ENCODE measurements at regions not wholly inside any gene's neighbourhood (a gene's known extent, or its start where the extent isn't known, plus 50 kb on each side); places are given as distances from the start of the nearest gene placed in this dataset.

DNA sequence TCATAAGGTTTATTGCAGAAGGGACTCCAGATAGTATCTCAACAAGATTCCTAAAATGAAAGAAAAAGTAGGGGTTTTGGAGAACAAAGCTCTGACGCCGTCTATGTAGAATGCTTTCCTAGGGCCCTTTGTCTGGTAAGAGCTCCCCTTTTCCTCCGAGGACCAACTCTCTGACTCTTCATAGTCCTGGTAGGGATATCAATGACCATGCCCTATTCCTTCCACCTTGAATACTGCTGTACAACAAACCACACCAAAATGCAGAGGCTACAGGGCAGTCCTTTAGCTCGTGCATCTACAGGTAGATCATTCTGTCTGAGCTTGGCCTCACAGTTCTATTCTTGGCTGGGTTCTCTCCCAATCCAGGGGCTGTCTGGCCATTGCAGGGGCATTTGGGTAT lies 190.3 kb downstream of the WDR11 start:
- DNase-seq, result no peak

DNA sequence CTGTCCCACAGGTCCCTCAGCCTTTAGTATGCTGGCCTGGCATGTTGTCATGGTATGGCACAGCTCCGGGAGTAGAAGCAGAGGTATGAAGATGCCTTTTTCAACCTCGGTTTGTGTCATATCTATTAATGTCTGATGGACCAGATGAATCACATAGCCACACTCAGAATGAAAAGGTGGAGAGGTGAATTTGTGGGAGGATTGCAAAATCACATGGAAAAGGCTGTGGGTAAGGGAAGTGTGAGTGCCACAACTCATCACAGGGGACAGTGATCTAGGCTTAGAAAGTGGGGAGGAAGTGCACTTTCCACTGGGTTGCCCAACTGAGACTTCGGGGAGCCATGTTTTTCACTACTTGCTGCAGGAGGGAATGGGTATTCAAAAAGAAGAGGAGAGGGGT lies 190.7 kb downstream of the WDR11 start:
- no peak for DNase-seq

DNA sequence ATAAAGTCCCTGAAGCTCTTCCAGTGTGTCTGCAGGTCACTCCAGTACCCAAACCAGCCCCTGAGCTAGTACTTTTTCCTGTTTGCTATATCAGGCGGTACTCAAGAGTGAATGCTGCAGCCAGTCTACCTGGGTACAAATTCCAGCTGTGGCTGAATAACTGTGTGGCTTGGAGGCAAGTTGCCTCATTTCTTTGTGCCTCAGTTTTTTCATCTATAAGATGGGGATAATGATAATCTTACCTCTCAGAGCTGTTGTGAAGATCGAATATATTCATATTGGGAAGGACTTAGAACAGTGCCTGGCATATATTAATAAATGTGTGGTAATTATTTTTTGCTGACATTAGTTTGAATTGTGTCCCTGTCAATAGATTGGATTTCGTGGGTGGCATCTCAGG lies 191.2 kb downstream of the WDR11 start:
- no peak for DNase-seq

DNA sequence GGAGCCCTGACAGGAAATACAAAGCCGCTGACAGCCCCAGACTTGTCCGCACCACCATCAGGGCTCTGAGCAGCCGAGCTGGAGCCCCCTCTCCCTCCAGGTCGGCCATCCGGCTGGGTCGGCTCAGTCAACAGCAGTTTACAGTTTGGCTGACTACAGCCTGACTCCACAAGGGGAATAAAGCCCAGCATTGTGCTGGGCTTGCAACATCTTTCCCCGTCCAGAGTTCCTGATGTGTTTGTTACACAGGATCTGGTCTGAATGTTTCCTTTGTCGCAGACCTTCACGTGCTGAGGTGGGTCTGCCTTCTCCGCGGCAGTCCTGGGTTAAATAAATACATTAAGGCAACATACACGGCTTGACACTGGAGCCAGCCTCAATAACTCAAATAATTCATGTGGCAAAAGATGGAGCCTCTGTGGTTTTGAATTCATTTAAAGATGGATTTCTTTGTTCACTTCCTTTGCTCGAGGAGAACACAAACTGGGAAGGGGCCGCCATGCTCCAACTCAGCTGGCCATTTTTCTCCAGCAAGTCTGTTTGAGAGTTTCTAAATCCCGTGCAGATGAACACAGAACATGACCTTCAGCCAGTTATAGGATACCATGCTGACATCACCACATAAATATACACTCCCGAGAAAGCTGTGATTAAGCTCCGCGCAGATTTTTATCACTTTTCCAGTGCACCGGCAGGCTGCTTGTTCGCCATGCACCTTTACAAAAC lies 192.1 kb downstream of the WDR11 start:
- DNase-seq, result no peak

DNA sequence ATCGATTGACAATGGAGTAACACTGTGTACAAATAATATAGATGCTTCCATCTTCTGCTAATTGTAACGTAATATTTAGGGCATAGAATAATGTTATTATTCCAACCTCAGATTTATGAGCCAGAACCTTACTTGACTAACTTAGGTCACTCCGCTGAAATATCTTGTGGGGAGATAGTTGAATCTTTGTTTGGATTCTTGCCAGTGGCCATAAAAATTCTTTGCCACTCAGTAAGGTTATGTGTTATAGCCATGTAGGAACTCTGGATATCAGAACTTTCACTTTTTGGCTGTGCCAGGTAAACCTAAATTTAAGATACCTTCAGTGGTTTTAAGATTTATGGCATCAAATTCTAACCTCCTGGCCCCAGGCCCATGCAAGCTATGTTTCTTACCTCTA lies 197.6 kb downstream of the WDR11 start:
- DNase-seq, result no peak

DNA sequence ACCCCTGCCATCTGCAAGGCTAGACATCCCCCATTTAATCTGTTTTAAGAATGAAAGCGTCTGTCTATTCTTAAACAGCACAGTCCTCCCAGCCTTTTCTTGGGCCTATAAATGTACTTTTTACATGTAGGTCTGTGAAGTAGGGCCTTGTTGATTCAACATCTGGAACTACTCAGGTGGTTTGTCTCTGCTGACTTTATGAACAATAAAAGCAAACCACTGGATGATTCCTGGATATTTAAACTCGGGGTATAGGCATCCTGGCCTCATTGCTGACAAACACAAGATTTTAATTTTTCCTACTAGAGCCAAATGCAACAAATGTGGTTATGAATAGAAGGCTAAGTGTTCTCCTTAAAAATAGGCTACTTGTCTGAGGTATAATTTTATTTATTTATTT lies 198.3 kb downstream of the WDR11 start:
- no peak for DNase-seq

DNA sequence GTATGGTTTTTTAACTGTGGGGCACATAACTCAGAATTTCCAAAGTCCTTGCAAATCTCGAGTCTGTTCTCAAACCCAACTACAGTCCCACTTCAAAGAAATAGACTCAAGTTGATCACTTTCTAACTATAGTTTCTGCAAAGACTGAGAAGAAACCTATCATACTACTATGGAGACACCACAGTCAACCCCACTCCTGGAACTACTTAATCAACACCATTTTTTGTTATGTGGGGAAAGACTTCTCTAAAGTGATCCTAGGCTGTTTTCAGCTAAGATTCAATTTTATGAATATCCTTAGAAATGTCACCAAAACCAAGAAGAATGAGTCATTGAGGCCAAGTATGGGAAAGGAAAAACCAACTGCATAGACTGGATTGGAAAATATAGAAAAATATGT lies 198.8 kb downstream of the WDR11 start:
- no peak for DNase-seq

DNA sequence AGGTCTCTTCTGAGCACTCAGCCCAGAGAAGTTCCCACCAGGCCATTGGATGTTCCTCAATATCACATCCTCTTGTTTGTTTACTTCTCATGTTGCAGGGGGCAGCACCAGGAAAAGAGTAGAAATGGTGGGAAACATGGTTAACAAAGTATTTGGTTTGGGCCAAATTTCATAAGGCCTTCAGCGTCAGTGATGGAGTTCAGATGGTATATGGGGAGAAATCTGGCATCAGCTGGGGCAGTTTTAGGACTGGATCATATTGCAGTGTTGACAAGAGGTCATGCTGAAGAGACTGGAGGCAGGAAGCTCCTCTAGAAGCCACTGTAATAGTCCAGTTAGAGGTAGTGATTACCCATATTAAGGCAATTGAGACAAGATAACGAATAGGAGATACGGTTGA lies 200.0 kb downstream of the WDR11 start:
- no peak for DNase-seq

DNA sequence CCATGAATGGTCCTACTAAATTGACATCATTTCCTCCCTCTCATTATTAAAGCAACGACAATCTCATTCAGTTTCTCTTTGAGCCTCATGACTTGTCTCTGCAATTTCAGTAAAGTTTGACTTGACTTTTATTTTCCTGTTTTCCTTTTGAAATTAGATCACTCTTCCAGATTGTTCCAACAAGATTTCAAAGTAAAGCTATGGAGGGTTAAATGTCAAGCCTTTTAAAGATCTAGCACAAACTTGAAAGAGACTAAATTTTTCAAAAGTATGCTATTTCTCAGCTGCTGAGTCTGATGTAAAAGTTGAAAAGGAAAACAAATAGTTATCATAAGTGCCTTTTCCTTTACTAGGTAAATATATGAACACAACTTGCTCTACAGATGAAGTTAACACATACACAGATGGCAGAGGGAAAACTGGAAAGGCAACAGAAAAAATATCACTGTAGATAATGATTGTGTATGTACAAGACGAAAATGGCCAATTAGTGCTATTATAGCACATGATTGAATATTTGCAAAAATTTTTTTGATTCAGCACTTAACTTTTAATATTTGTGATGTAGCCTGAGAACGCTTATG lies 200.6 kb downstream of the WDR11 start:
- no peak for DNase-seq

DNA sequence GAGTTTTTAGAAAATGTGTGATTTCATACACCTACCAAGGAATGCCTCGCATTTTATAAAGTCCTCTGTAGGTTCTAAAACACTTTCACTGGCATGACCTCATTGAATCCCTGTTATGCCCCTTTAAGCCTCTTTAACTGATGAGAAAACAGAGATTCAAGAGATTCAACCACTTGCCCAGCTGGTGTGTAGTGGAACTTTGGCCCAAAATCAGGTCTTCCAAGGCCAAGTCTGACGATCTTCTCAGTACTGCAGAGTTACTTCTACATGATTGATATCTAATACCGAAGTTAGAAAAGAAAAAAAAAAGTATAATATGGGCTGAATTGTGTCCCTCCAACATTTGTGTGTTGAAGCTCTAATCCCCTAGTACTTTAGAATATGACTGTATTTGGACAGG lies 202.0 kb downstream of the WDR11 start:
- DNase-seq, result no peak

DNA sequence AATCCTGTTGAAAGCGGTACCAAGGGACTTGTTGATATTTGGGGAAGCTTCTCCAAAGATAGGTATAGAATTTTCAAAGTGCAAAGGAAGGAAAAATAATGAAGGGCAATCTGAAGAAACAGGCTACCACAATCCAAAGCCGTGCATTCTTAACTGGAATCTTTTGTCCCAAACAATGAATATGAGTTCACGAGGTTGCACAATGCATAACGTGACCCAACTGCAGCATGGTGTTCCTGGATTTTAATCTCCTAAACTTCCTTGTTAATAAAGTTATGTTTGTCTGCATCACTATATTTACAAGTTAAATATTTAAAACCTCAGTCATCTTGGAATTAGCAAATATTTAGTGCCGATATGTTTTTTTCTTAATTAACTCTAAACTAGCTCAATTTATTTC lies 203.7 kb downstream of the WDR11 start:
- no peak for DNase-seq

DNA sequence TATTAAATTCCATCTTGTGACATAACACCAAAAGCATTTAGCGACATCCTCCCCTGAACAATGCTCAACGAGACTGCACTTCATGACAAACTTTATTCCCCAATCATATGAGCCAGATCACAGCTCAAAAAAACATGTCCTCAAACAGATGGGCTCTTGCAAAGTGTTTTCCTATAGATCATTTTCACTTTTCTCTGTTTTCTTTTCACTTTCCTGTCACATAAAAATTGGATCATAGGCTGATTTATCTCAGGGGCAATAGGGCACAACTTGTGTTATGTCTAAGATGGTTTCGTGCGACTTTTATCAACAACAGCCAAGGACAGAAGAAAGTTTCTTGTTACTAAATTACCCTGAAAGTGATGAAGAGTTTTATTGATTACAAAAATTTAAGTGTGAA lies 206.1 kb downstream of the WDR11 start:
- DNase-seq, result no peak

DNA sequence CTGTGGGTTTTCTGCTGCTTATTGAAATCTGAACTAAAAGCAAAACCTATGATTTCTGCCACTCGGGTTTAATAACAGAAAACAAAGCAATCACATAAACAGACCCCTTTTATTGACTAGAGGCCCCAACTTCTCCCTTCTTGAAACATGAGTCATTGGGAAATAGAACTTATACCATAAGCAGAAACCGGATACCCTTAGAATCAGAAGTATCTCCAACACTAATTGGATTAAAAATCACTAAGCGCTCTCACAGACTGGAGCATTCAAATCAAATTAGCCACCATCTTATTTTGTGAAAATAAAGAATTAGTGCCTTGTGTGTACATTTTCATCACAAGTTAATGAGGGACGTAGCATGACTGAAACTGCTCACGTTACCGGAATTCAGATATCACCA lies 206.9 kb downstream of the WDR11 start:
- no peak for DNase-seq

DNA sequence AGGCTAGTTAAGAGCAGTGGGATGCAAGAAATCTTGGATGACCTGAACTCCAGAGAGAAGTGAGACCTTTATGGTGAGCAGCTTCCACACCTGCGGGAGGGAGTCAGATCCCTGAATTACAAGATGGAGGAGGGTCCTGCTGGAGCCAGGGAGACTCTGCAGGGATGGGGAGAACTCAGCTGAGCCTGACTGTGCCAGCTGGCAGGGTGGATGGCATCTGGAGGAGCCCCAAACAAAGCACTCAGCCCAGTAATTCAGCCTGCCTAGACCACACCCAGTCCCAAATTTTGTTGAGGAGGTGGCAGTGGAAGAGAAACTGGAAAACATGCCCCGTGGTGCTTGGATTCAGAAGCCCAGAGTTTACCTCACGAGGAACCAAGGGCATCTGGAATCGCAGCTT lies 208.2 kb downstream of the WDR11 start:
- no peak for DNase-seq

DNA sequence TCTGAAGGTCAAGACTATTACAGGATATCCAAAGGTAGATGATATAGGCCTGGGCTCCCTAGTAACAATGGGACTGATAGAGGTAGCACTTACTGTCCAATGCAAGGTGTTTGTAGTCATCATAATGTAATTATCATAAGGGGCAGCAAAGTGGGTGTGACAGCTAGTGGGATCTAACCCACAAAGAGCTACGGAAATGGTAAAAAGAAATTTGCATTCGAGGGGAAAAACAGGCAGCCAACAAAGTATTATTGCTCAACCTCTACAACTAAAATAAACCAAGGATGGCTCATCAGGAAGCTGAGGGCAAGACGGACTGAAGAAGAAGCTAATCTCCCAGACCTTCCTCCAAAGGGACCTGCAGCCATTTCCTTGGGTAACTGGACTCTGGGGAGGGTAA lies 211.0 kb downstream of the WDR11 start:
- no peak for DNase-seq

DNA sequence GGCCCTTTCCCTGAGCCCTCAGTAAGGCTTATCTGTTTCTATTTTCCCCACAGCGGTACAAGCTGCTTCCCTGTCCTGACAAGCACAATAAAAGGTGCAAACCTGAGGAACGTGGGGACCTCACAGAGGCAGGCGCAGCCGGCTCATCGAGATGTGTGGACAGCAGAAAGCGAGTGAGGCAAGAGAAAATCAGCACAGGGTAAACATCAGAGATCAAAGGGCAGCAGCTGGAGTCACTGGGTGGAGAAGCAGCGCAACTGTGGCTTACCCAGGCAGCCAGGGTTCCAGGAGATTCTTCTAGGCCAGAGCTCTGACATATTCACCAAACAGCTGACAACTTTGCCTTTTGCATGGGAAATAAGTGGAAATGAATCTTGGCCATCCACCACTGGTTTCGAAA lies 212.6 kb downstream of the WDR11 start:
- no peak for DNase-seq

DNA sequence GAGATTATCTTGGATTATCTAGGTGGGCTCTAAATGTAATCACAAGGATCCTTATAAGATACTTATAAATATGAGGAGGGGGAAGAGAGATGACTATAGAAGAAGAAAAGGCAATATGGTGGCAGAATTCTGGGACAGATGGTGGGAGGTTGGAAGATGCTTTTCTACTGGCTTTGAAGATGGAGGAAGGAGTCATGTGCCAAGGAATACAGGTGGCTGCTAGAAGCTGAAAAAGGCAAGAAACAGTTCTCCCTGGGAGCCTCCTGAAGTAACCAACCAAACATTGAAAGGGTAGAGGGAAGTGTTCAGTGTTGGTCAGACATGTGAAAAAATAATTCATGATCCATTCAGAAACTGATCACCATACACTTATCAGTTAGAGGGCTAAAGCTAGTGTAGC lies 213.3 kb downstream of the WDR11 start:
- no peak for DNase-seq

DNA sequence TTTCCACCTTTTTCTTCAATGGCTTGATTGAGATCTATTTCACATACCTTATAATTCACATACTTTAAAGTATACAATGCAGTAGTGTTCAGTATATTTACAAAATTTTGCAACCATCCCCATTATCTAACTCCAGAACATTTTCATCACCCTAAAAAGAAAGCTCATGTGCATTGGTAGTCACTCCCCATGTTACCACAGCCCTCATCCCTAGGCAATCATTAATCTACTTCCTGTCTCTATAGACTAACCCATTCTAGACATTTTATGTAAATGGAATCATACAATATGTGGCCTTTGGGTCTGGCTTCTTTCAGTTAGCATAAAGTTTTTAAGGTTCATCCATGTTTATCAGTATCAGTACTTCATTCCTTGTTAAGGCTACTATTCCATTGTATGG lies 214.2 kb downstream of the WDR11 start:
- DNase-seq, result no peak

DNA sequence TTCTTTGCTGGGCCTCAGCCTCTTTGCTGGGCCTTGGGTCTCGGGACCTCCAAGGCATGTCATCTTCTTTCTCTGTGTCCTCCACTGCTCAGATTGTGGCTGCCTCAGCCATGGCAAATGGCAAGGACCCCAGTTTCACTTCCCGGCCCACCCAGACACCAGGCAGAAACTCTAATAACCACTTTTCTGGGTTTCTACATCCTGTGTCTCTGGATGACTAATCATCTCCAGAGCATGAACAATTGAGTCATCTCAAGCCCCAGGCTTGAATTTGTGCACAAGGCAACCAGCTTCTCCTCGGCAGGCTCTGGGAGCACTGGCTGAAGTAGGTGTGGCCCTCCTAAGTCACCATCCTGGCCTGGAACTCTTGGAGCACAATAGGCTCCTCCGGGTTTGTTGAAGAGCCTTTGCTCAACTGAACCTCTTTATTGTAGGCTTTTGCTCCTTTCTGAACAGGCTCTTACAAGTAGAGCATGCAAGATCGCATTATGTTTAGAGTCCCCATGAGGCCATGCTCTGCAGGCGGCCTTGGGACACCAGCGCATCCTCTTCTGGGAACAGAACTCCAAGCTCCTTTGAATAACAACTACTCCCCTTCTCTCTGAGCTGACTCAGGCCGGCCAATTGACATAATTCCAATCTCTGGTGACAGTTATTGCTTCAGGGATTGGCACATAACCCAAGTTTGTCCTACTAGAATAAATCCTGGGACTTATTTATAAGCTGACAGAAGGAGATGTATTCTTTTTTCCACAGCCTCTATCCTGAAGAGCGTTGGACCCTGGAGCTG lies 218.1 kb downstream of the WDR11 start:
- DNase-seq, result no peak

DNA sequence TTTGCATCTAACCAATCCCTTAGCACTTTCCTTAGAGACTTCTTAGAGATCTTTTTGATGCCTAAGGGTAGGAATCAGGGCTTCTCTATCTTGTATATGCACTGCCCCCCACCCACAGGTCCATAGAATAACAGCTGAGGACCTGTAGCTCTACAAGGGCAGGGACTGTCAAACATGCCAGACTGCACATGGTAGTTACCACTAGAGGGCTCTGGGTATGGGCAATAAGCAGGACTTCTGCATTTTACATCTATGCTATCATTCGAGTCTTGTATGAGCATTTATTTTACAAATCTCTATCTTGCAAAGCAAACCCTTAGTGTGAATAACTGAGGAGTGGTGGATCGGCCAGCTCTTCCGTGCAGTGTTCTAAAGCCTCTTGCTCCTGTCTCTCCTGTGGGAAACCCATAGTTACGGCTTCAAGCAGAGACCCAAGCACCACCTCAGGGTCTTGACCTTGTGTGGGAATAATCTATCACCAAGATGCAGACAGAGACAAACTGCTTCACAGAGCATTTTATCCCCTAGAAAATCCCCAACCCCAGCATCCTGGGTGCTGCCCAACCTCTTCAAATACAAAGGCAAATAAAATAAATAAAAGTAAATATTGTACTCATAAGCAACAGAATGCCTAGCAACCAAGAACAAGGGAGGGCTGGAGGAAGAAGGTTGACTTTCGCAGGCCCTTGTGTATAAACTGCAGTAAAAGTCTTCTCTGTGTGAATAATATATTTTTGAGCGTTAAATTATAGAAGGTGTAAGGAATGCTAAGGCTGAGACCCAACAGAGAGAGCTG lies 219.3 kb downstream of the WDR11 start:
- DNase-seq, result no peak

DNA sequence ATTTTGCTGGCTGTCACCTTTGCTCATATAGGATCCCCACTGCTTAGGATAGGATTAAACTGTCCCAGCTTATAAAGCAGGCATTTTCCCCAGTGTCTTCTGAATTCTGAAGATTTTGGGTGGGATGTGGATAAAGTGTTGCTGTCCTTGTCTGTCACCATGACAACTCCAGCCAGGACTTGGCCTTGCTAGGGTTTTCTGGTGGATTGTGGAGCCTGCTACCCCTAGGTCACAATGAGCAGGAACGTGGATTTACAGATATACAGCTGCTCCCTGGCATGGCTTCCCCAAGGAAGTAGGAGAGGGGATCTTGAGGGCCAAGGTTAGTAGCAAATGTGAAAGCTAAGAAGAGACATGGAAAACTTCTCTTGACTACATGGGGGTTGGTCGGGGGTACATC lies 220.7 kb downstream of the WDR11 start:
- DNase-seq, result no peak

DNA sequence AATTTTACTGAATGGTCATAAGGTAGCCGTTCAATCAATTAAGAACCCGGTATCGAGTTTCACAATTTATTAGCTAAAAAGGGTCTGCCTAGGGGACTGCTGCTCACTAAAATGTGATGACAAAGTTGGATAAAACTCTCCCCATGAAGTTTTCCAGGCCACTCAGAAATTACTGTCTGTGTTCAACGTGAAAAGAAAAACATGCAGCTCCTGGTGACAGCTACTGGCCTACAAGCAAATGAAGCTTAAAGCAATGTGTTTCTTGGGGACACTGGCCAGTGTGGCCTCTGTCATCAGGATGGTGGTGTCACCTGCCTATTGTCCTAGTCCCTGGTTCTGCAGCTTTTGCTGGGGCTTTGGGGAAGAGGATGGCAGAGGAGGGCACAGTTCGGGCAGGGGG lies 222.6 kb downstream of the WDR11 start:
- no peak for DNase-seq

Data from CD4-positive, alpha-beta T cell treated with Interleukin-6 for 4 hours (primary cell).